ENCODE measurements at regions not wholly inside any gene's neighbourhood (a gene's known extent, or its start where the extent isn't known, plus 50 kb on each side); places are given as distances from the start of the nearest gene placed in this dataset.
"Not testable (repeated sequence)": the region's sequence is repeated elsewhere in the genome, so short reads cannot be mapped to it uniquely, and the experiment has no call there.

- Histone ChIP-seq H2AFZ (ENCODE audit: control insufficient read depth, low read length) (no peak overlapping the region), H3K4me2 (ENCODE audit: control insufficient read depth, extremely low read depth, insufficient read depth, low read depth, low read length) (no peak overlapping the region), H3K9me3 (ENCODE audit: control insufficient read depth, low read depth, low read length) (no peaks in the 10 kb centered on the region), H3K4me3 (ENCODE audit: control insufficient read depth in 2 of 3, extremely low read depth in 1 of 3, insufficient read depth in 2 of 3, low read depth in 1 of 3, low read length in 3 of 3) (no peak overlapping the region), H3K4me1 (ENCODE audit: control insufficient read depth, extremely low read depth, insufficient read depth, low read length) (peaks cover 57% of the 10 kb centered on the region), H3K27me3 (ENCODE audit: control insufficient read depth, extremely low read depth, insufficient read depth, low read length) (no peaks in the 10 kb centered on the region), H4K20me1 (ENCODE audit: control insufficient read depth, extremely low read depth, insufficient read depth, low read length) (no peaks in the 10 kb centered on the region), H3K9me1 (ENCODE audit: control insufficient read depth, extremely low read depth, insufficient read depth, low read length) (no peaks in the 10 kb centered on the region), H3K36me3 (ENCODE audit: control insufficient read depth in 2 of 2, extremely low read depth in 1 of 2, insufficient read depth in 2 of 2, low read length in 2 of 2) (peaks cover 0 to 4% of the 10 kb centered on the region in 2 experiments), H3K27ac (ENCODE audit: control insufficient read depth, insufficient read depth, low read length) (peak overlapping the region; percentile 19), H3K79me2 (ENCODE audit: control insufficient read depth, insufficient read depth, low read length) (peaks cover 29% of the 10 kb centered on the region), H3K9ac (ENCODE audit: control insufficient read depth, extremely low read depth, insufficient read depth, low read length) (no peak overlapping the region)
- dilution Hi-C loops (cut with MboI; ENCODE audit: extremely low pct_ligation_motif_present, low sequenced_read_pairs): no loop called here
- DNase-seq (ENCODE audit: low read depth, low spot score) (no peak), FAIRE-seq (peak; percentile 17)
- TF ChIP-seq EZH2 (IDR thresholded peaks at IDR 0.05; ENCODE audit: low read length) (no peak), CTCF (optimal IDR thresholded peaks at IDR 0.05 in 1 of 3, IDR thresholded peaks at IDR 0.05 in 1 of 3, conservative IDR thresholded peaks at IDR 0.05 in 1 of 3; ENCODE audit: extremely low read depth in 1 of 3, insufficient read depth in 2 of 3, low read length in 3 of 3) (no peak)
Observed at GRCh38 chr11:122195790-122196189, 79.8 kb upstream of the BLID start.

- H2AFZ ChIP-seq (ENCODE audit: control insufficient read depth, low read length); DNase-seq (ENCODE audit: low read depth, low spot score); H3K4me2 ChIP-seq (ENCODE audit: control insufficient read depth, extremely low read depth, insufficient read depth, low read depth, low read length); H3K36me3 ChIP-seq (ENCODE audit: control insufficient read depth in 2 of 2, extremely low read depth in 1 of 2, insufficient read depth in 2 of 2, low read length in 2 of 2); H3K9me1 ChIP-seq (ENCODE audit: control insufficient read depth, extremely low read depth, insufficient read depth, low read length); H3K9ac ChIP-seq (ENCODE audit: control insufficient read depth, extremely low read depth, insufficient read depth, low read length); H3K9me3 ChIP-seq (ENCODE audit: control insufficient read depth, low read depth, low read length); dilution Hi-C loops (cut with MboI; ENCODE audit: extremely low pct_ligation_motif_present, low sequenced_read_pairs); FAIRE-seq; H4K20me1 ChIP-seq (ENCODE audit: control insufficient read depth, extremely low read depth, insufficient read depth, low read length); H3K27me3 ChIP-seq (ENCODE audit: control insufficient read depth, extremely low read depth, insufficient read depth, low read length); H3K4me3 ChIP-seq (ENCODE audit: control insufficient read depth in 2 of 3, extremely low read depth in 1 of 3, insufficient read depth in 2 of 3, low read depth in 1 of 3, low read length in 3 of 3): not testable (repeated sequence)
- Histone ChIP-seq H3K27ac (ENCODE audit: control insufficient read depth, insufficient read depth, low read length) (peak overlapping the region; percentile 57), H3K4me1 (ENCODE audit: control insufficient read depth, extremely low read depth, insufficient read depth, low read length) (peaks cover 72% of the 10 kb centered on the region), H3K79me2 (ENCODE audit: control insufficient read depth, insufficient read depth, low read length) (peaks cover 22% of the 10 kb centered on the region)
Observed at GRCh38 chr11:122193881-122194480, 78.0 kb upstream of the BLID start.

- Histone ChIP-seq H3K4me3 (ENCODE audit: control insufficient read depth in 2 of 3, extremely low read depth in 1 of 3, insufficient read depth in 2 of 3, low read depth in 1 of 3, low read length in 3 of 3) (no peak overlapping the region), H3K36me3 (ENCODE audit: control insufficient read depth in 2 of 2, extremely low read depth in 1 of 2, insufficient read depth in 2 of 2, low read length in 2 of 2) (peaks cover 0 to 4% of the 10 kb centered on the region in 2 experiments), H3K9me1 (ENCODE audit: control insufficient read depth, extremely low read depth, insufficient read depth, low read length) (no peaks in the 10 kb centered on the region), H3K4me2 (ENCODE audit: control insufficient read depth, extremely low read depth, insufficient read depth, low read depth, low read length) (no peak overlapping the region), H3K9me3 (ENCODE audit: control insufficient read depth, low read depth, low read length) (no peaks in the 10 kb centered on the region), H3K4me1 (ENCODE audit: control insufficient read depth, extremely low read depth, insufficient read depth, low read length) (peaks cover 77% of the 10 kb centered on the region), H3K79me2 (ENCODE audit: control insufficient read depth, insufficient read depth, low read length) (peaks cover 20% of the 10 kb centered on the region), H3K27ac (ENCODE audit: control insufficient read depth, insufficient read depth, low read length) (peak overlapping the region; percentile 57), H3K9ac (ENCODE audit: control insufficient read depth, extremely low read depth, insufficient read depth, low read length) (no peak overlapping the region), H2AFZ (ENCODE audit: control insufficient read depth, low read length) (no peak overlapping the region), H4K20me1 (ENCODE audit: control insufficient read depth, extremely low read depth, insufficient read depth, low read length) (no peaks in the 10 kb centered on the region), H3K27me3 (ENCODE audit: control insufficient read depth, extremely low read depth, insufficient read depth, low read length) (no peaks in the 10 kb centered on the region)
- DNase-seq (ENCODE audit: low read depth, low spot score): no peak
- dilution Hi-C loops (cut with MboI; ENCODE audit: extremely low pct_ligation_motif_present, low sequenced_read_pairs): no loop called here
- TF ChIP-seq EZH2 (IDR thresholded peaks at IDR 0.05; ENCODE audit: low read length) (no peak), CTCF (optimal IDR thresholded peaks at IDR 0.05 in 1 of 3, IDR thresholded peaks at IDR 0.05 in 1 of 3, conservative IDR thresholded peaks at IDR 0.05 in 1 of 3; ENCODE audit: extremely low read depth in 1 of 3, insufficient read depth in 2 of 3, low read length in 3 of 3) (no peak)
- FAIRE-seq: peak; percentile 71
Observed at GRCh38 chr11:122193457-122193856, 77.4 kb upstream of the BLID start.
